SK-N-SH (cell line): ENCODE measurements at regions not wholly inside any gene's neighbourhood (a gene's known extent, or its start where the extent isn't known, plus 50 kb on each side); places are given as distances from the start of the nearest gene placed in this dataset.

Source experiments
- CTCF ChIA-PET: fragments of 300-600, 350-600 bp; formaldehyde crosslinking; extraction: SDS; loops from one replicate; lab custom pipeline; 2021; lab: Yijun Ruan, JAX
- POLR2A ChIA-PET: fragments of 350-600 bp; sonication (Branson Sonifier 250); formaldehyde crosslinking; extraction: SDS; loops from one replicate; lab custom pipeline; 2020; ENCODE audit warnings: antibody characterized with exemption, inconsistent platforms; lab: Yijun Ruan, JAX
- DNase-seq: peaks from one replicate; pipeline ENCODE4 v3.0.0; 2012
- H2AFZ ChIP-seq: fragments of 200-600 bp; sonication (generic); 2 replicates; pipeline ENCODE4 v1.8.1; 2016; ENCODE audit warnings: antibody characterized with exemption, mild to moderate bottlenecking, low read depth
- H3F3A ChIP-seq: fragments of 200-600 bp; sonication (generic); replicated peaks from 2 replicates; pipeline ENCODE3; 2016; ENCODE audit warnings: antibody characterized with exemption, mild to moderate bottlenecking; ENCODE audit not compliant: insufficient read depth
- H3K27ac ChIP-seq, 2 experiments: fragments of 200-500 bp in 1 of 2; fragments of 200-600 bp in 1 of 2; sonication (Bioruptor generic) in 1 of 2; sonication (generic), shearing (Covaris generic) in 1 of 2; 2 replicates each; pipeline versions ENCODE4 v1.5.1 to v1.6.1; 2014 to 2016; ENCODE audit warnings: low read depth in 2 of 2, inconsistent platforms in 1 of 2, low read length in 1 of 2, mild to moderate bottlenecking in 1 of 2, mixed read lengths in 1 of 2
- H3K27me3 ChIP-seq: fragments of 200-600 bp; sonication (generic), shearing (Covaris generic); 2 replicates; pipeline ENCODE4 v1.6.1; 2016; ENCODE audit warnings: mixed run types; ENCODE audit not compliant: insufficient read depth
- H3K36me3 ChIP-seq, 2 experiments: fragments of 200-500 bp in 1 of 2; fragments of 200-600 bp in 1 of 2; sonication (Bioruptor generic) in 1 of 2; sonication (generic) in 1 of 2; replicated peaks in 1 of 2; 2 replicates each; pipeline versions ENCODE3 to v1.5.1; 2014 to 2016; ENCODE audit warnings: low read length in 1 of 2, mild to moderate bottlenecking in 1 of 2; ENCODE audit not compliant: insufficient read depth in 2 of 2, control insufficient read depth in 1 of 2
- H3K4me1 ChIP-seq, 2 experiments: fragments of 200-500 bp in 1 of 2; fragments of 200-600 bp in 1 of 2; sonication (Bioruptor generic) in 1 of 2; sonication (generic), shearing (Covaris generic) in 1 of 2; 2 replicates each; pipeline versions ENCODE4 v1.5.1 to v1.6.1; 2014 to 2016; ENCODE audit warnings: low read depth in 1 of 2, low read length in 1 of 2, mixed run types in 1 of 2; ENCODE audit not compliant: insufficient read depth in 2 of 2, control insufficient read depth in 1 of 2
- H3K4me2 ChIP-seq: fragments of 200-600 bp; sonication (generic), shearing (Covaris generic); 2 replicates; pipeline ENCODE4 v1.6.1; 2017; ENCODE audit warnings: mixed run types
- H3K4me3 ChIP-seq, 2 experiments: fragments of 200-500 bp in 1 of 2; fragments of 200-600 bp in 1 of 2; sonication (Bioruptor generic) in 1 of 2; sonication (generic), shearing (Covaris generic) in 1 of 2; 2 replicates each; pipeline versions ENCODE4 v1.5.1 to v1.8.1; 2014 to 2016; ENCODE audit warnings: low read depth in 2 of 2, inconsistent platforms in 1 of 2, low read length in 1 of 2, mild to moderate bottlenecking in 1 of 2, mixed read lengths in 1 of 2, moderate library complexity in 1 of 2
- H3K79me2 ChIP-seq: fragments of 200-600 bp; sonication (generic); 2 replicates; pipeline ENCODE4 v1.8.1; 2017; ENCODE audit warnings: mild to moderate bottlenecking; ENCODE audit not compliant: insufficient read depth
- H3K9ac ChIP-seq: fragments of 200-600 bp; sonication (generic); 2 replicates; pipeline ENCODE4 v1.6.1; 2017; ENCODE audit warnings: mixed run types
- H3K9me2 ChIP-seq: fragments of 200-600 bp; sonication (generic); 2 replicates; pipeline ENCODE4 v1.6.1; 2017; ENCODE audit warnings: mixed run types
- H3K9me3 ChIP-seq: fragments of 200-600 bp; sonication (generic); 2 replicates; pipeline ENCODE4 v1.6.1; 2017; ENCODE audit warnings: mixed run types, mild to moderate bottlenecking, moderate library complexity
- H4K20me1 ChIP-seq: fragments of 200-600 bp; sonication (generic); 2 replicates; pipeline ENCODE4 v1.6.1; 2017; ENCODE audit warnings: mild to moderate bottlenecking, mixed run types; ENCODE audit not compliant: insufficient read depth
- ELF1 ChIP-seq: IDR thresholded peaks from 2 replicates; pipeline ENCODE4 v1.4.0; 2012
- EP300 ChIP-seq, 2 experiments: IDR thresholded peaks; 2 replicates each; pipeline versions ENCODE4 v1.4.0 to v1.6.1; 2012; ENCODE audit warnings: borderline replicate concordance in 1 of 2, low read depth in 1 of 2, low read length in 1 of 2
- EZH2phosphoT487 ChIP-seq: fragments of 200-600 bp; sonication (generic); IDR thresholded peaks from 2 replicates; pipeline ENCODE4 v1.6.1; 2017; ENCODE audit warnings: low read depth, mixed run types, mild to moderate bottlenecking, antibody characterized with exemption, moderate library complexity, borderline replicate concordance
- FOXM1 ChIP-seq: IDR thresholded peaks from 2 replicates; pipeline ENCODE4 v1.4.0; 2012; ENCODE audit warnings: low read depth, mild to moderate bottlenecking
- GATA2 ChIP-seq: sonication (generic); formaldehyde crosslinking; IDR thresholded peaks from 2 replicates; pipeline ENCODE4 v1.5.0; 2020; ENCODE audit warnings: mild to moderate bottlenecking, missing genetic modification reagents
- NFIC ChIP-seq: IDR thresholded peaks from 2 replicates; pipeline ENCODE4 v1.4.0; 2012; ENCODE audit warnings: borderline replicate concordance
- NRF1 ChIP-seq: IDR thresholded peaks from 2 replicates; pipeline ENCODE4 v1.6.1; 2012; ENCODE audit warnings: low read depth, mild to moderate bottlenecking, low read length
- POLR2AphosphoS5 ChIP-seq: IDR thresholded peaks from 2 replicates; pipeline ENCODE4 v1.6.1; 2012; ENCODE audit warnings: low read depth, low read length
- RAD21 ChIP-seq: IDR thresholded peaks from 2 replicates; pipeline ENCODE4 v1.6.1; 2012; ENCODE audit warnings: mild to moderate bottlenecking, low read length
- RFX5 ChIP-seq: IDR thresholded peaks from 2 replicates; pipeline ENCODE4 v1.6.1; 2012; ENCODE audit warnings: mild to moderate bottlenecking, improper control_type of control experiment, low read length
- TCF12 ChIP-seq: IDR thresholded peaks from 2 replicates; pipeline ENCODE4 v1.4.0; 2012
- YY1 ChIP-seq: IDR thresholded peaks from 2 replicates; pipeline ENCODE4 v1.4.0; 2012; ENCODE audit warnings: low read depth, mild to moderate bottlenecking
- WGBS: methylation state at CpG from one replicate; pipeline ENCODE4 v1.1.6; 2017; ENCODE audit warnings: low lambda C conversion rate; 5-methylcytosine and 5-hydroxymethylcytosine counted together
- TF ChIP-seq, protein P1 (sequence below): IDR thresholded peaks from 2 replicates; pipeline ENCODE4 v1.4.0; 2012; ENCODE audit warnings: low read depth
- TF ChIP-seq, protein P2 (sequence below): IDR thresholded peaks from 2 replicates; pipeline ENCODE4 v1.4.0; 2012; ENCODE audit warnings: low read depth, borderline replicate concordance
- TF ChIP-seq, protein P3 (sequence below): fragments of 200-600 bp; sonication (generic); IDR thresholded peaks from 2 replicates; pipeline ENCODE4 v1.6.1; 2017; ENCODE audit warnings: antibody characterized with exemption, mild to moderate bottlenecking, moderate library complexity
- TF ChIP-seq, protein P4 (sequence below): IDR thresholded peaks from 2 replicates; pipeline ENCODE4 v1.6.1; 2012; ENCODE audit warnings: mild to moderate bottlenecking, low read depth, low read length, moderate library complexity
- TF ChIP-seq, protein P5 (sequence below): fragments of 150-350 bp; IDR thresholded peaks from 2 replicates; pipeline ENCODE4 v1.6.1; 2017; ENCODE audit warnings: antibody characterized with exemption, low read length, low read depth, borderline replicate concordance
- TF ChIP-seq, protein P6 (sequence below): fragments of 150-350 bp; IDR thresholded peaks from 2 replicates; pipeline ENCODE4 v1.6.1; 2016; ENCODE audit warnings: mild to moderate bottlenecking, low read depth, low read length

DNA sequence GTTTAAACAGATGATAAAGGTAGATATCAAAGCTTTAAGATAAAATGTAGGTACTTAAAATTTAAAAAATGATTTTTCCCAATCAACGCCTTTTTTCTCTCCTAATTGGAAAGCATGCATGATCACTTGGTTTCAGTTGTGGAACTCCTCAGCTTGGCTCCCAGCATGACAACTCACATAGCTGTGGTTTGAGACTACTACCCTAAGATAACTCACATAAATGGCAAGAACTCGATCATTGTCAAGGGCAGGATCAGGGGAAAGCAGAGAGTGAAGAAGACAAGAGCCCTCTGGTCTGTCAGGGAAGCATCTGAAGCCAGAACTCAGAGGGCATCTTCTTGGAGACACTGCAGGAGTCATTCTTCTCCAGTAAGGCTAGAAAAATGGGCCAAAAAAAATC, 516.7 kb downstream of the NTRK3 start:
- Histone ChIP-seq H3K27ac (no peak overlapping the region), H3K4me1 (peaks cover 11 to 20% of the 10 kb centered on the region in 2 experiments), H3K36me3 (no peaks in the 10 kb centered on the region), H3K27me3 (no peaks in the 10 kb centered on the region), H3K4me3 (no peak overlapping the region), H3K9ac (no peak overlapping the region), H4K20me1 (no peaks in the 10 kb centered on the region), H3F3A (peaks cover 5% of the 10 kb centered on the region), H3K79me2 (no peaks in the 10 kb centered on the region), H3K9me2 (no peaks in the 10 kb centered on the region), H3K9me3 (no peaks in the 10 kb centered on the region), H3K4me2 (no peak overlapping the region), H2AFZ (no peak overlapping the region)
- 70% methylated on average over 2 of the region's 2 CpGs for WGBS
- CTCF ChIA-PET: no interaction called here
- DNase-seq: no peak
- TF ChIP-seq GATA2: no peak
- TF ChIP-seq FOXM1: no peak
- TF ChIP-seq, protein P1, sequence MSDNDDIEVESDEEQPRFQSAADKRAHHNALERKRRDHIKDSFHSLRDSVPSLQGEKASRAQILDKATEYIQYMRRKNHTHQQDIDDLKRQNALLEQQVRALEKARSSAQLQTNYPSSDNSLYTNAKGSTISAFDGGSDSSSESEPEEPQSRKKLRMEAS: no peak
- no peak for TF ChIP-seq YY1
- TF ChIP-seq EP300 (IDR thresholded peaks at IDR 0.05; ENCODE audit: borderline replicate concordance in 1 of 2, low read depth in 1 of 2, low read length in 1 of 2): no peak
- TF ChIP-seq RAD21: no peak
- TF ChIP-seq, protein P2, sequence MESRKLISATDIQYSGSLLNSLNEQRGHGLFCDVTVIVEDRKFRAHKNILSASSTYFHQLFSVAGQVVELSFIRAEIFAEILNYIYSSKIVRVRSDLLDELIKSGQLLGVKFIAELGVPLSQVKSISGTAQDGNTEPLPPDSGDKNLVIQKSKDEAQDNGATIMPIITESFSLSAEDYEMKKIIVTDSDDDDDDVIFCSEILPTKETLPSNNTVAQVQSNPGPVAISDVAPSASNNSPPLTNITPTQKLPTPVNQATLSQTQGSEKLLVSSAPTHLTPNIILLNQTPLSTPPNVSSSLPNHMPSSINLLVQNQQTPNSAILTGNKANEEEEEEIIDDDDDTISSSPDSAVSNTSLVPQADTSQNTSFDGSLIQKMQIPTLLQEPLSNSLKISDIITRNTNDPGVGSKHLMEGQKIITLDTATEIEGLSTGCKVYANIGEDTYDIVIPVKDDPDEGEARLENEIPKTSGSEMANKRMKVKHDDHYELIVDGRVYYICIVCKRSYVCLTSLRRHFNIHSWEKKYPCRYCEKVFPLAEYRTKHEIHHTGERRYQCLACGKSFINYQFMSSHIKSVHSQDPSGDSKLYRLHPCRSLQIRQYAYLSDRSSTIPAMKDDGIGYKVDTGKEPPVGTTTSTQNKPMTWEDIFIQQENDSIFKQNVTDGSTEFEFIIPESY: no peak
- TF ChIP-seq EZH2phosphoT487: no peak
- TF ChIP-seq TCF12: no peak
- TF ChIP-seq NFIC: no peak
- TF ChIP-seq POLR2AphosphoS5: no peak
- TF ChIP-seq, protein P3, sequence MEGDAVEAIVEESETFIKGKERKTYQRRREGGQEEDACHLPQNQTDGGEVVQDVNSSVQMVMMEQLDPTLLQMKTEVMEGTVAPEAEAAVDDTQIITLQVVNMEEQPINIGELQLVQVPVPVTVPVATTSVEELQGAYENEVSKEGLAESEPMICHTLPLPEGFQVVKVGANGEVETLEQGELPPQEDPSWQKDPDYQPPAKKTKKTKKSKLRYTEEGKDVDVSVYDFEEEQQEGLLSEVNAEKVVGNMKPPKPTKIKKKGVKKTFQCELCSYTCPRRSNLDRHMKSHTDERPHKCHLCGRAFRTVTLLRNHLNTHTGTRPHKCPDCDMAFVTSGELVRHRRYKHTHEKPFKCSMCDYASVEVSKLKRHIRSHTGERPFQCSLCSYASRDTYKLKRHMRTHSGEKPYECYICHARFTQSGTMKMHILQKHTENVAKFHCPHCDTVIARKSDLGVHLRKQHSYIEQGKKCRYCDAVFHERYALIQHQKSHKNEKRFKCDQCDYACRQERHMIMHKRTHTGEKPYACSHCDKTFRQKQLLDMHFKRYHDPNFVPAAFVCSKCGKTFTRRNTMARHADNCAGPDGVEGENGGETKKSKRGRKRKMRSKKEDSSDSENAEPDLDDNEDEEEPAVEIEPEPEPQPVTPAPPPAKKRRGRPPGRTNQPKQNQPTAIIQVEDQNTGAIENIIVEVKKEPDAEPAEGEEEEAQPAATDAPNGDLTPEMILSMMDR: no peak
- TF ChIP-seq ELF1: no peak
- TF ChIP-seq, protein P4, sequence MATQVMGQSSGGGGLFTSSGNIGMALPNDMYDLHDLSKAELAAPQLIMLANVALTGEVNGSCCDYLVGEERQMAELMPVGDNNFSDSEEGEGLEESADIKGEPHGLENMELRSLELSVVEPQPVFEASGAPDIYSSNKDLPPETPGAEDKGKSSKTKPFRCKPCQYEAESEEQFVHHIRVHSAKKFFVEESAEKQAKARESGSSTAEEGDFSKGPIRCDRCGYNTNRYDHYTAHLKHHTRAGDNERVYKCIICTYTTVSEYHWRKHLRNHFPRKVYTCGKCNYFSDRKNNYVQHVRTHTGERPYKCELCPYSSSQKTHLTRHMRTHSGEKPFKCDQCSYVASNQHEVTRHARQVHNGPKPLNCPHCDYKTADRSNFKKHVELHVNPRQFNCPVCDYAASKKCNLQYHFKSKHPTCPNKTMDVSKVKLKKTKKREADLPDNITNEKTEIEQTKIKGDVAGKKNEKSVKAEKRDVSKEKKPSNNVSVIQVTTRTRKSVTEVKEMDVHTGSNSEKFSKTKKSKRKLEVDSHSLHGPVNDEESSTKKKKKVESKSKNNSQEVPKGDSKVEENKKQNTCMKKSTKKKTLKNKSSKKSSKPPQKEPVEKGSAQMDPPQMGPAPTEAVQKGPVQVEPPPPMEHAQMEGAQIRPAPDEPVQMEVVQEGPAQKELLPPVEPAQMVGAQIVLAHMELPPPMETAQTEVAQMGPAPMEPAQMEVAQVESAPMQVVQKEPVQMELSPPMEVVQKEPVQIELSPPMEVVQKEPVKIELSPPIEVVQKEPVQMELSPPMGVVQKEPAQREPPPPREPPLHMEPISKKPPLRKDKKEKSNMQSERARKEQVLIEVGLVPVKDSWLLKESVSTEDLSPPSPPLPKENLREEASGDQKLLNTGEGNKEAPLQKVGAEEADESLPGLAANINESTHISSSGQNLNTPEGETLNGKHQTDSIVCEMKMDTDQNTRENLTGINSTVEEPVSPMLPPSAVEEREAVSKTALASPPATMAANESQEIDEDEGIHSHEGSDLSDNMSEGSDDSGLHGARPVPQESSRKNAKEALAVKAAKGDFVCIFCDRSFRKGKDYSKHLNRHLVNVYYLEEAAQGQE: no peak
- no peak for TF ChIP-seq RFX5
- TF ChIP-seq, protein P5, sequence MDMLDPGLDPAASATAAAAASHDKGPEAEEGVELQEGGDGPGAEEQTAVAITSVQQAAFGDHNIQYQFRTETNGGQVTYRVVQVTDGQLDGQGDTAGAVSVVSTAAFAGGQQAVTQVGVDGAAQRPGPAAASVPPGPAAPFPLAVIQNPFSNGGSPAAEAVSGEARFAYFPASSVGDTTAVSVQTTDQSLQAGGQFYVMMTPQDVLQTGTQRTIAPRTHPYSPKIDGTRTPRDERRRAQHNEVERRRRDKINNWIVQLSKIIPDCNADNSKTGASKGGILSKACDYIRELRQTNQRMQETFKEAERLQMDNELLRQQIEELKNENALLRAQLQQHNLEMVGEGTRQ: no peak
- TF ChIP-seq, protein P6, sequence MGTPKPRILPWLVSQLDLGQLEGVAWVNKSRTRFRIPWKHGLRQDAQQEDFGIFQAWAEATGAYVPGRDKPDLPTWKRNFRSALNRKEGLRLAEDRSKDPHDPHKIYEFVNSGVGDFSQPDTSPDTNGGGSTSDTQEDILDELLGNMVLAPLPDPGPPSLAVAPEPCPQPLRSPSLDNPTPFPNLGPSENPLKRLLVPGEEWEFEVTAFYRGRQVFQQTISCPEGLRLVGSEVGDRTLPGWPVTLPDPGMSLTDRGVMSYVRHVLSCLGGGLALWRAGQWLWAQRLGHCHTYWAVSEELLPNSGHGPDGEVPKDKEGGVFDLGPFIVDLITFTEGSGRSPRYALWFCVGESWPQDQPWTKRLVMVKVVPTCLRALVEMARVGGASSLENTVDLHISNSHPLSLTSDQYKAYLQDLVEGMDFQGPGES: no peak
- no peak for TF ChIP-seq NRF1
- POLR2A ChIA-PET: no interaction called here
